Activated CD4-positive, alpha-beta T cell treated with anti-CD3 and anti-CD28 coated beads, Interleukin-2, amount 50 U/mL, for 24 hours (primary cell): ENCODE measurements at regions not wholly inside any gene's neighbourhood (a gene's known extent, or its start where the extent isn't known, plus 50 kb on each side); places are given as distances from the start of the nearest gene placed in this dataset.

Experiments used
- DNase-seq, 2 donors: peaks; one replicate each; pipeline ENCODE4 v3.0.0-alpha.2; 2020; ENCODE audit warnings: low read depth in 1 of 2, low spot score in 1 of 2

DNA sequence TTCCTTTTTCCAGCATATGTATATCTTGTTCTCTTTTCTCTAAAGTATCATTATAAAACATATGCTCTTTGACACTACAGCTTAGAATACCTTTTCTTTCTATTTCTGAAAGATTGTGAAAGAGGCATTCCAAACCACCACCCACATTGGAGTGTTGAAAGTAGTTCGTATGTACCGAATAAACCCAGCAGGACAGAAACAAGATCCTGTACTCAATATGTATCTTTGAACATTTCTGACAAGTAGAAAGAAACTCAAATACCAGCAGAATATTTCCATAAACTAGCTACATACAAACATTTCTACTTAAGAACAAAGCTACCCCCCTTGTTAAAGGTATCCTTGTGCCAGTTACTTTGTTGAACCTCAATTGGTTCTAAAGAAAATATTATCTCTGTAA lies 415.3 kb upstream of the ALCAM start:
- DNase-seq: no peak

- DNase-seq: no peak
Measured at GRCh38 chr3:104952146-104952972, 414.4 kb upstream of the ALCAM start.

DNA sequence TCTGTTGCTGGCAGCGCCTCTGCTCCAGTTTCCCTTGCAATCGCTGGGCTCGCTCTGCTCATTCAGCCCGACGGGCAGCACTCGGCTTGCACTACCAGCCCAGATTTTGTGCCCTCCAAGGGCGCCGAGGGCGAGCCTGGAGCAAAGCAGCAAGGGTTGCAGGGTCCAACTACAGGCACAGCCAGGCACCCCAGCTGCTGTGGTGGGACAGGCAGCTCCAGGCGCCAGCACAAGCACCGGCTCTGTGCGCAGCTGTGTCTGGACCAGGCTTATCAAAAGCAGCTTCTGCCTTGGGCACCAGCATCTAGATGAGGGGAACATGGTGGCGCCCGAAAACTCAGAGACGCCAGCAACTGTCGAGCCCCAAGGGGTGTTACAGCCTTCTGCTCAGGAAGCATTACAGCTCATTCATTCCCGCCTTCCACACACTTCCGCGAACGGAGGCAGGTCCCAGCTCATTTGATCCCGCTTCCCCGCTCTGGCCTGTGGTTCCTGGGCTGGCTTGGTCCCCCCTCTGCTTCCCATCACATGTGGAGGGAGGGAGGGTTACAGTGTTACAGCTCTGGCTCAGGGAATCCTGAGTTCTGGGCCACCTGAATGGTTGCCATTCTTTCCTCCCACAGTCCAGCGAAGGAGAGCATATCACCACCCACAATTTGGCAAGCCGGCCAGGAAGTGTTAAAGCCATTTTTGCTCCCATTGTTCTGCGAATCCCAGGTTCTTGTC lies 409.9 kb upstream of the ALCAM start:
- no peak for DNase-seq

GRCh38 chr3:104960579-104960978 lies 406.1 kb upstream of the ALCAM start:
- DNase-seq: no peak

DNA sequence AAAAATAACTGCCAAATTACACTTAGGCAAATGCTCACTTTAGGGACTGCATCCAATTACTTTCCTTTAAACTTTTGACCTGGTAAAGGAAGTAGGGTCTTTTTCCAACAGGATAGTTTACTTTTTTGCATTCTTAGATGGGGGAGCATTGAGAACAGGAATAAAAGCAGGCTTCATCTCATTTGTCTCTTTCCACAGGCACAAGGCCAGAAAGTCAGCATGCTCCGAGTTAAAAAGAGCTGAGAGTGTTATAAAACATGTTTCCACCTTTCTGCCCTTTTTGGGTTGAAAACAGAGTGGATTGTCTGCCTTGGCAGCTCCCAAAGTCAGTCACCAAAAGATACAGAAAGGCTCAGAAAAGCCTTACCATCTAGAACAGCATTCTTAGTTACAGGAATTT lies 404.9 kb upstream of the ALCAM start:
- DNase-seq: no peak

DNA sequence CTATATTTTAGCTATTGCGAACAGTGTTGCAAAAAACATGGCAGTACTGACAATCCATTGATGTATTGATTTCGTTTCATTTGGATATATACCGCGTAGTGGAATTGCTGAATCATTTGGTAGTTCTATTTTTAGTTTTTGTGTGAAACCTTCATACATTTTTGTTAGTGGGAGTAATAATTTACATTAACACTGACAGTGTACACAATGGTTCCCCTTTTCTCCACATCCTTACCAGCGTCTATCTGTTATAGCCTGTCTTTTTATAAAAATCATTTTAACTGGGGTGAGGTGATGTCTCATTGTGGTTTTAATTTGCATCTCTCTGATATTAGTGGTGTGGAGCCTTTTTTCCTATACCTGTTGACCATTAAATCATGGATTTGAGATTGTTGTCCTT lies 392.4 kb upstream of the ALCAM start:
- no peak for DNase-seq

GRCh38 chr3:104977719-104978118 lies 389.0 kb upstream of the ALCAM start:
- no peak for DNase-seq

DNA sequence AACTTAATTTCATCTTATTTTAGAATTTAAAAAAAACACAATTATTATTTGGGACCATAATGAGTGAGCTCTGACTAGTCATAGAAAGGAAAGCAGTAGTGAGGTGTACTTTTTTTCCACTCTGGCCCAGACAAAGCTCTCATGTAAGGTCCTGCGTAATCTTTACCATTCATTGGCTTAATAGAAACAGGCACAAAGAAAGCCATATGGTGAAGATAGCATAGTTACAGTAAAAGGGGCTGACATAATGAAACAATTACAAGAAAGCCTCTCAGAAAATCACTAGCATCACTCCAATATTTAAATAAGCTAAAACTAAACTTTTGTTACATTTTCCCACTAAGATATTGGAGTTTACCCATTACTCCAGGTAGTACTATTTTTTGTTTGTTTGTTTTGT lies 384.6 kb upstream of the ALCAM start:
- DNase-seq: no peak

DNA sequence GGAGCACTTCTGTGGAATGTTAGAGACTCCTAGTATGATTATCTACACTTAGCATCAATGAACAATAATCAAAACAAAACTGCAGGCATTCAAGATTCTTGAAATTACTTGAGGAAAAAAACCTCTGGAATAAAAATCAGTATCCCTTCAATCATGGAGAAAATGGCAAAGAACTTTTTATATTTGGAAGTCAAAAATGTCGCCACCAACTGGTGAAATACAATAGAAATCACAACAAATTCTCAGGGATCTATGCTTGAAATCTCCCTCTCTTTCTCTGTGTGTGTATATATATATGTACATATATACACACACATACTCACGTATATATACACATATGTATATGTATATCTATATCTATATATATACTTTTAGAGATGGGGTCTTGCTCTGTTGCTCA lies 378.9 kb upstream of the ALCAM start:
- no peak for DNase-seq

DNA sequence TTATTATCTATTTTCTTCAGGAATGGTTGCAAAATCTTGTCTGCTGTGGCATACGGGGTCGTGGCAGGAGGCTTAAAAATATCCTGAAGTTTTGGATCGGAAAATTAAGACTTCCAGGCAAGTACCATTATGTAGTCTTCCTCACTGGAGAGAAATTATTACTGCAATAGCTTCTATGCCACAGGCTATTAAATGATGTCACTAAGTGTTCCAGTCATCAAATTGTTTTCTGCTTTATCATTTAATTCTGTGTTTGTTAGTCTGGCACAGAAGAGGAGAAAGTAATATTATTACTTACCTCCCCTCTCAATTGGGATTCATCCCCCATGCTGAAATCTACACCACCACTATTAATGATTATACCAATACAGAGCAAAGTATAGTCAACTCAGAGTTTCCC lies 378.2 kb upstream of the ALCAM start:
- DNase-seq: no peak

- no peak for DNase-seq
Measured at GRCh38 chr3:104989878-104990277, 376.8 kb upstream of the ALCAM start.

GRCh38 chr3:104990758-104991157 lies 376.0 kb upstream of the ALCAM start:
- DNase-seq: no peak

- no peak for DNase-seq
Measured at GRCh38 chr3:104992676-104993075, 374.0 kb upstream of the ALCAM start.

DNA sequence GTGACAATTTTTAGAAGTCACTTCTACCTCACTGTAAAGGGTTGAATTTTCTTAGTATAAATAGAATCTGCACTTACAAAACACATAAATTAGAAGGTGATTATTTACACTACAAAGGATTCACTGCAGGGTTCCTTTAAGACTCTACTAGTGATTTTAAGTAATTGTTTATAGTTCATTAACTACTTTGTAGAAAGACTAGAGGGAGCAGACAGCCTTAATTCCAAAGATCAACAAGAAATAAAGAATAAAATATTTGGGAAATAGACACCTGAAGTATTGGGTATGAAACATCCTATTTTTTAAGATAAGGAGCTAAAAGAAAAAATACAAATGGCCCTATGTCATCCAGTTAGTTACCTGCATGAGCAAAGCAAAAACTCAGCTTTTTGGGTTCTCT lies 360.5 kb upstream of the ALCAM start:
- DNase-seq: no peak

GRCh38 chr3:105013657-105014056 lies 353.1 kb upstream of the ALCAM start:
- DNase-seq: no peak

DNA sequence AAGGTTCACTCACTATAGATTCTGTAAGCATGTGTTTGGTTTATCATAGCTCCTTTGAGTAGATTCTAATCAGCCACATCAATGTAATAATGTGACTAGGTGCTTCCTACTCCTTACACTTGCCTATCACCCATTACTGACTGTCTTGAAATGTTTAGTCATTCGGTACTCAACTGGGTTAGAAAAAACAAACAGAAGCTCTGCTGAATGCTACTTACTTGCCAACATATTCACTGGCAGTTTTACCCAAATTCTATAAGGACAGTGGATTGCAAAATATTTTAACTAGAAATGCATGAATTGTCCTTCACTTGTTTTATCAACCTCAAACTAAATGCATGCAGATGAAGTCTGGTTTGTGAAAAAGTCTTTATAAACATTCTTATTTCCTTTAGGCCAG lies 352.1 kb upstream of the ALCAM start:
- DNase-seq: no peak

DNA sequence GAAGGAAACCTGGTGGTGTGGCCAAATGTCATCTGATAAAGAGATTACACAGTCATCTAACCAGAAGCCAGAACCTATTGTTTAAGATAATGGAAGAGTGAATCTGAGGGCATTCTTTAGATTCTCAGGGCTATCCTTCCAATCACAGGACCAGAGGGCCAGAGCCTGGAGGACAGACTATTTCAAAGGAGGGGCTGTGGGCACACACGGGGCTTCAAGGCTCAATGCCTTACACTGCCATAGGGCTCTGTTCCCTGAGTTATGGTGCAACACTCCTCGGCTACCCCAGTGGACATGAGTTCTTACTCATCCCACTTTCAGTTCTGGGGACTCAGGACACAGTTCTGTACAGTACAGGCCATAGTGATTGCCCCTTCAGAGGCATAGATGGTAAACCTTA lies 343.9 kb upstream of the ALCAM start:
- DNase-seq: no peak

DNA sequence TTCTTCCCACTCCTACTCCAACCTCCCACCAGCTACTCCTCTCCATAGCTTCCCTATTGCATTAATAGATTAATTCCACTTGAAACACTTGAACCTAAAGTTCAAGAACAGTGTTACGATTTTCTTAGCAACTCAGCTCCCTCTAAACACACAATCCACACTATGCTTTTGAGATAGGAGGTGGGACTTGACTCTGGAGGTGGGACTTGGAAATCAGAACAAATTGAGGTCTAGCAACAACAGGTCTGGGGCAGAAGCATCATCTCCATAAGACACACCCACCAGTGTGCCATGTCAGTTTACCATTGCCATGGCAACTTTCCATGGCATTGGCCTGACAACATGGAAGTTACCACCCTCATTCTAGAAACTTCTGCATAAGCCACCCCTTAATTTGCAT lies 336.5 kb upstream of the ALCAM start:
- no peak for DNase-seq

GRCh38 chr3:105032541-105032940 lies 334.2 kb upstream of the ALCAM start:
- no peak for DNase-seq

DNA sequence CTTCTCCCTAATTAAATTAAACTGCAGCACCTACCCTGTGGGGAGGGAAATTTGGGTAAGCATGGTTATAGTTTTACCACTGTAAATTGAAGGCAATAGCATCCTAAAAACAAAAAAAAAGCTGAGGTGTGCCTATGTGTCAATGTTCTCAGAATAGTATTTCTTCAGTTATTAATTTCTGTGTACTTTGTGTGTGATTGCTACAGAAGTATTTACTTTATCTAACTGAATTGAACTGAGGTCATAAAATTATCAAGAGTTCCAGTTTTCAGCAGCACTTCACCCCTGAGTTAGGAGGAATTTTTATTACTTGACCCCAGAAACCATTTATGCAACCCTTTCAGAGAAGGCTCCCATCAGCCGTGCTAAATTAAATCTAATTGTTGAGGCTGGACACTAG lies 333.6 kb upstream of the ALCAM start:
- DNase-seq: no peak

GRCh38 chr3:105039004-105039403 lies 327.7 kb upstream of the ALCAM start:
- no peak for DNase-seq

GRCh38 chr3:105040026-105040622 lies 326.6 kb upstream of the ALCAM start:
- no peak for DNase-seq
